H1 (cell line): ENCODE measurements at regions not wholly inside any gene's neighbourhood (a gene's known extent, or its start where the extent isn't known, plus 50 kb on each side); places are given as distances from the start of the nearest gene placed in this dataset.

Source experiments
- CTCF ChIA-PET: fragments of 300-600 bp; sonication (Branson Sonifier 250); formaldehyde crosslinking; loops from one replicate; lab custom pipeline; 2021; ENCODE audit not compliant: partially characterized antibody; lab: Charles Lee
- POLR2A ChIA-PET: fragments of 300-600 bp; sonication (Branson Sonifier 250); formaldehyde crosslinking; loops from one replicate; lab custom pipeline; 2021; ENCODE audit warnings: inconsistent platforms; ENCODE audit not compliant: partially characterized antibody; lab: Charles Lee
- DNase-seq, 2 experiments: peaks; one replicate each; pipeline versions ENCODE4 v3.0.0 to v3.0.0-alpha.2; 2010 to 2022; ENCODE audit warnings: low spot score in 2 of 2, low read depth in 1 of 2, mixed read lengths in 1 of 2
- FAIRE-seq: peaks from 2 replicates; lab custom pipeline; 2011; peaks lifted over from hg19 to GRCh38; lab: Jason Lieb, UNC
- H2AFZ ChIP-seq: 2 replicates; pipeline ENCODE4 v1.8.1; 2012; ENCODE audit warnings: low read length, inconsistent platforms
- H2AK5ac ChIP-seq: 2 replicates; pipeline ENCODE4 v1.6.1; 2013; ENCODE audit warnings: low read depth, low read length
- H2BK120ac ChIP-seq: replicated peaks from 2 replicates; pipeline ENCODE3; 2013; ENCODE audit warnings: low read depth, low read length, inconsistent platforms
- H2BK12ac ChIP-seq: 2 replicates; pipeline ENCODE4 v1.6.1; 2013; ENCODE audit warnings: low read depth, low read length
- H2BK15ac ChIP-seq: 2 replicates; pipeline ENCODE4 v1.6.1; 2013; ENCODE audit warnings: low read length
- H2BK20ac ChIP-seq: 2 replicates; pipeline ENCODE4 v1.6.1; 2013; ENCODE audit warnings: low read length
- H2BK5ac ChIP-seq: 2 replicates; pipeline ENCODE4 v1.6.1; 2013; ENCODE audit warnings: low read depth, low read length
- H3K14ac ChIP-seq: 2 replicates; pipeline ENCODE4 v1.6.1; 2013; ENCODE audit warnings: inconsistent platforms; ENCODE audit not compliant: insufficient read length
- H3K18ac ChIP-seq: 2 replicates; pipeline ENCODE4 v1.6.1; 2013; ENCODE audit warnings: low read length; ENCODE audit errors: extremely low read depth
- H3K23ac ChIP-seq: 2 replicates; pipeline ENCODE4 v1.6.1; 2013; ENCODE audit warnings: inconsistent platforms; ENCODE audit not compliant: insufficient read length
- H3K23me2 ChIP-seq: 2 replicates; pipeline ENCODE4 v1.6.1; 2013; ENCODE audit warnings: low read depth, low read length
- H3K27ac ChIP-seq: 2 replicates; pipeline ENCODE4 v1.6.1; 2011; ENCODE audit warnings: low read depth, low read length, inconsistent platforms
- H3K27me3 ChIP-seq, 4 experiments: replicated peaks in 1 of 4; 1 replicate in 1 of 4; 2 replicates in 3 of 4; pipeline versions ENCODE4 v1.6.1 to v1.8.1; 2011 to 2013; ENCODE audit warnings: low read length in 3 of 4, mild to moderate bottlenecking in 3 of 4, inconsistent platforms in 2 of 4, mixed read lengths in 2 of 4, moderate library complexity in 1 of 4; ENCODE audit not compliant: control insufficient read depth in 3 of 4, insufficient read depth in 3 of 4; ENCODE audit errors: extremely low read depth in 1 of 4
- H3K36me3 ChIP-seq, 4 experiments: 2 replicates each; pipeline versions ENCODE4 v1.6.1 to v1.8.1; 2011 to 2013; ENCODE audit warnings: mild to moderate bottlenecking in 4 of 4, low read length in 3 of 4, moderate library complexity in 2 of 4, control low read depth in 1 of 4, inconsistent platforms in 1 of 4; ENCODE audit not compliant: insufficient read depth in 4 of 4, control insufficient read depth in 2 of 4
- H3K4ac ChIP-seq: replicated peaks from 2 replicates; pipeline ENCODE3; 2013; ENCODE audit warnings: low read length, low read depth, mixed read lengths, inconsistent platforms; ENCODE audit not compliant: insufficient read length
- H3K4me1 ChIP-seq, 4 experiments: replicated peaks in 1 of 4; 1 replicate in 1 of 4; 2 replicates in 3 of 4; pipeline versions ENCODE4 v1.6.1 to v1.8.1; 2011 to 2013; ENCODE audit warnings: low read length in 3 of 4, inconsistent platforms in 2 of 4, mixed read lengths in 1 of 4; ENCODE audit not compliant: insufficient read depth in 4 of 4, control insufficient read depth in 3 of 4
- H3K4me2 ChIP-seq, 2 experiments: 2 replicates each; pipeline versions ENCODE4 v1.6.1 to v1.8.1; 2011 to 2013; ENCODE audit warnings: low read depth in 2 of 2, low read length in 2 of 2, control low read depth in 1 of 2, inconsistent platforms in 1 of 2, mild to moderate bottlenecking in 1 of 2; ENCODE audit not compliant: insufficient read depth in 1 of 2
- H3K4me3 ChIP-seq, 4 experiments: fragments of 200-600, 300-600 bp in 1 of 4; sonication (generic), shearing (Covaris generic), sonication (Bioruptor Twin) in 1 of 4; 2 replicates each; pipeline versions ENCODE4 v1.5.1 to v1.8.1; 2011 to 2016; ENCODE audit warnings: low read length in 4 of 4, low read depth in 3 of 4, control low read depth in 2 of 4, inconsistent platforms in 2 of 4, mild to moderate bottlenecking in 2 of 4, mixed read lengths in 1 of 4, moderate library complexity in 1 of 4; ENCODE audit not compliant: insufficient read depth in 2 of 4; ENCODE audit errors: extremely low read depth in 1 of 4
- H3K56ac ChIP-seq: replicated peaks from 2 replicates; pipeline ENCODE3; 2013; ENCODE audit warnings: low read depth, mild to moderate bottlenecking, mixed read lengths, low read length, inconsistent platforms; ENCODE audit not compliant: insufficient read length
- H3K79me1 ChIP-seq: 2 replicates; pipeline ENCODE4 v1.6.1; 2013; ENCODE audit warnings: low read depth, low read length, control low read depth
- H3K79me2 ChIP-seq, 2 experiments: 2 replicates each; pipeline versions ENCODE4 v1.6.1 to v1.8.1; 2012 to 2013; ENCODE audit warnings: low read length in 2 of 2, mild to moderate bottlenecking in 2 of 2, inconsistent platforms in 1 of 2; ENCODE audit not compliant: insufficient read depth in 2 of 2, control insufficient read depth in 1 of 2
- H3K9ac ChIP-seq, 4 experiments: replicated peaks in 1 of 4; 1 replicate in 1 of 4; 2 replicates in 3 of 4; pipeline versions ENCODE4 v1.6.1 to v1.8.1; 2011 to 2013; ENCODE audit warnings: low read depth in 3 of 4, low read length in 3 of 4, control low read depth in 2 of 4, mild to moderate bottlenecking in 2 of 4, moderate library complexity in 2 of 4, inconsistent platforms in 1 of 4; ENCODE audit errors: extremely low read depth in 1 of 4
- H3K9me3 ChIP-seq, 2 experiments: 2 replicates each; pipeline versions ENCODE4 v1.6.1 to v1.8.1; 2012 to 2013; ENCODE audit warnings: mild to moderate bottlenecking in 2 of 2, moderate library complexity in 2 of 2, control low read depth in 1 of 2, inconsistent platforms in 1 of 2, low read depth in 1 of 2, low read length in 1 of 2, mixed read lengths in 1 of 2; ENCODE audit not compliant: insufficient read depth in 2 of 2
- H4K20me1 ChIP-seq, 2 experiments: replicated peaks in 1 of 2; 2 replicates each; pipeline versions ENCODE3 to v1.8.1; 2011 to 2013; ENCODE audit warnings: inconsistent platforms in 2 of 2, low read length in 2 of 2, mild to moderate bottlenecking in 1 of 2; ENCODE audit not compliant: insufficient read depth in 2 of 2, control insufficient read depth in 1 of 2
- H4K5ac ChIP-seq: 2 replicates; pipeline ENCODE4 v1.6.1; 2013; ENCODE audit warnings: low read length, low read depth, mixed read lengths, inconsistent platforms; ENCODE audit not compliant: insufficient read length
- H4K8ac ChIP-seq: 2 replicates; pipeline ENCODE4 v1.8.0; 2013; ENCODE audit warnings: mild to moderate bottlenecking, moderate library complexity, low read length, inconsistent platforms; ENCODE audit not compliant: insufficient read depth; ENCODE audit errors: extremely low read depth
- H4K91ac ChIP-seq: replicated peaks from 2 replicates; pipeline ENCODE3; 2013; ENCODE audit warnings: low read length, mixed read lengths, inconsistent platforms; ENCODE audit not compliant: insufficient read length
- ASH2L ChIP-seq: fragments of 200-600, 300-600 bp; sonication (generic); IDR thresholded peaks from one replicate; pipeline ENCODE4 v1.7.1; 2017; ENCODE audit warnings: low read length
- CBX5 ChIP-seq: fragments of 300-800, 300-1000 bp; sonication (generic); IDR thresholded peaks from 2 replicates; pipeline ENCODE4 v1.7.1; 2016; ENCODE audit warnings: antibody characterized with exemption, low read length, low read depth
- CBX8 ChIP-seq: fragments of 300-800, 300-1000 bp; sonication (generic); IDR thresholded peaks from 2 replicates; pipeline ENCODE4 v1.7.1; 2016; ENCODE audit warnings: low read depth, low read length, borderline replicate concordance
- CTBP2 ChIP-seq: IDR thresholded peaks from 2 replicates; pipeline ENCODE4 v1.7.0; 2011; ENCODE audit warnings: borderline replicate concordance, mild to moderate bottlenecking, moderate library complexity, mixed read lengths, low read length; ENCODE audit not compliant: insufficient read depth, insufficient read length
- CTCF ChIP-seq, 3 experiments: IDR thresholded peaks; 1 replicate in 2 of 3; 2 replicates in 1 of 3; pipeline versions ENCODE4 v1.5.1 to v1.6.1; 2011; ENCODE audit warnings: low read length in 3 of 3, mild to moderate bottlenecking in 3 of 3, inconsistent platforms in 2 of 3, low read depth in 1 of 3, moderate library complexity in 1 of 3; ENCODE audit not compliant: insufficient read depth in 1 of 3; ENCODE audit errors: control extremely low read depth in 1 of 3
- FOSL1 ChIP-seq: IDR thresholded peaks from 2 replicates; pipeline ENCODE4 v1.6.1; 2011; ENCODE audit warnings: mild to moderate bottlenecking, low read depth, low read length, moderate library complexity; ENCODE audit not compliant: insufficient read depth
- NANOG ChIP-seq: IDR thresholded peaks from 2 replicates; pipeline ENCODE4 v1.6.1; 2011; ENCODE audit warnings: low read length, low read depth, mild to moderate bottlenecking, inconsistent platforms; ENCODE audit not compliant: insufficient read depth, poor library complexity, severe bottlenecking
- RAD21 ChIP-seq, 2 experiments: IDR thresholded peaks in 1 of 2; conservative IDR thresholded peaks in 1 of 2; 2 replicates each; pipeline ENCODE4 v1.6.1; 2011; ENCODE audit warnings: low read depth in 2 of 2, low read length in 2 of 2, improper control_type of control experiment in 1 of 2, inconsistent platforms in 1 of 2, mild to moderate bottlenecking in 1 of 2, moderate library complexity in 1 of 2
- SRF ChIP-seq: IDR thresholded peaks from 2 replicates; pipeline ENCODE4 v1.6.1; 2011; ENCODE audit warnings: mild to moderate bottlenecking, low read depth, low read length, moderate library complexity
- TAF7 ChIP-seq: optimal IDR thresholded peaks from 2 replicates; pipeline ENCODE3; 2011; ENCODE audit warnings: low read depth, mild to moderate bottlenecking, inconsistent platforms, low read length, moderate library complexity, borderline replicate concordance
- YY1 ChIP-seq: IDR thresholded peaks from 2 replicates; pipeline ENCODE4 v1.6.1; 2011; ENCODE audit warnings: low read depth, mild to moderate bottlenecking, low read length
- WGBS, 2 experiments: shearing (Covaris generic) in 1 of 2; methylation state at CpG; one replicate each; pipeline versions ENCODE4 v1.1.6 to v1.1.7; 2013 to 2015; ENCODE audit warnings: low lambda C conversion rate in 2 of 2, mixed read lengths in 2 of 2, inconsistent platforms in 1 of 2, low coverage in 1 of 2, missing lambda C conversion rate in 1 of 2; ENCODE audit not compliant: insufficient replicate concordance in 2 of 2, insufficient coverage in 1 of 2, insufficient read length in 1 of 2; ENCODE audit errors: extremely low coverage in 1 of 2, missing lambda C conversion rate in 1 of 2; 5-methylcytosine and 5-hydroxymethylcytosine counted together

GRCh38 chr1:188432427-188432826 lies 1603.7 kb downstream of the PLA2G4A start:
- no peak overlapping the region for H2BK15ac ChIP-seq
- no peaks in the 10 kb centered on the region for H3K79me1 ChIP-seq

More at GRCh38 chr1:188432427-188432826, 1603.7 kb downstream of the PLA2G4A start:
- TF ChIP-seq CTBP2: no peak
- no peak for TF ChIP-seq CBX5
- no peak for TF ChIP-seq YY1
- TF ChIP-seq SRF: no peak
- no peak for TF ChIP-seq RAD21 (IDR thresholded peaks at IDR 0.05 in 1 of 2, conservative IDR thresholded peaks at IDR 0.05 in 1 of 2; ENCODE audit: low read depth in 2 of 2, low read length in 2 of 2)
- no peak for TF ChIP-seq NANOG
- TF ChIP-seq CBX8: no peak
- no peak for TF ChIP-seq CTCF (IDR thresholded peaks at IDR 0.05; ENCODE audit: control extremely low read depth in 1 of 3, insufficient read depth in 1 of 3, low read depth in 1 of 3, low read length in 3 of 3)
- no peak for TF ChIP-seq FOSL1
- TF ChIP-seq TAF7: no peak
- no peak for TF ChIP-seq ASH2L
- FAIRE-seq: no peak
- 85% methylated on average over 1 of the region's 1 CpG; no CpG with 5 or more reads in 1 of the 2 experiments for WGBS, 2 experiments
- H2BK12ac ChIP-seq: no peak overlapping the region
- H3K4me1 ChIP-seq: no peaks in the 10 kb centered on the region
- no peak overlapping the region for H2AK5ac ChIP-seq
- no peak overlapping the region for H3K4me2 ChIP-seq
- no peaks in the 10 kb centered on the region for H3K79me2 ChIP-seq
- H2BK120ac ChIP-seq: no peak overlapping the region
- H4K8ac ChIP-seq: no peak overlapping the region
- H3K27me3 ChIP-seq: no peaks in the 10 kb centered on the region
- POLR2A ChIA-PET: no interaction called here
- no peak overlapping the region for H3K18ac ChIP-seq
- no peak overlapping the region for H4K5ac ChIP-seq
- H2AFZ ChIP-seq: no peak overlapping the region
- H3K4me3 ChIP-seq: no peak overlapping the region
- no peaks in the 10 kb centered on the region for H4K20me1 ChIP-seq
- no peak overlapping the region for H3K9ac ChIP-seq
- no peak overlapping the region for H3K23ac ChIP-seq
- H4K91ac ChIP-seq: no peak overlapping the region
- H3K36me3 ChIP-seq: no peaks in the 10 kb centered on the region
- H3K14ac ChIP-seq: no peak overlapping the region
- H2BK20ac ChIP-seq: no peak overlapping the region
- H2BK5ac ChIP-seq: no peak overlapping the region
- no peak overlapping the region for H3K27ac ChIP-seq
- no peaks in the 10 kb centered on the region for H3K9me3 ChIP-seq
- no peaks in the 10 kb centered on the region for H3K23me2 ChIP-seq
- CTCF ChIA-PET: no interaction called here
- no peak overlapping the region for H3K56ac ChIP-seq
- no peak for DNase-seq
- H3K4ac ChIP-seq: no peak overlapping the region
